ENCODE measurements at regions not wholly inside any gene's neighbourhood (a gene's known extent, or its start where the extent isn't known, plus 50 kb on each side); places are given as distances from the start of the nearest gene placed in this dataset.

DNA sequence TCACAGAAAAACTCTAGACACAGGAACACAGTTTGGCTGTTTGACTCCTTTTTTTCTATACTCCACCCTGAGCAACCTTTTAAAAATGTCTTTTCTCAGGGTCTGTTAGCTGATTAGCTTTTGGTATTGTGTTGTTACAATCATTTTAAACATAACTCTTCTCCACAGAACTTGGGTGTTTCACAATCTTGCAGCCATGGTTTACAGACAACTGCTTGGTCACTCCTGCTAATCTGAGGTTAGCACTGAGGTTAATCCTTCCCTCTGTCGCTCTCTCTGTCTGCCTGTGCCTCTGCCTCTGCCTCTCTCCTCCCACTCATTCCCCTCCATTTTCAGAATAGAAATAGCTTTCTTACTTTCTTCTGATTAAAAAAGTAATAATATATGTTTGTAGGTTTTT, 62.4 kb upstream of the ZBED5 start:
- TF ChIP-seq GATA2 (IDR thresholded peaks at IDR 0.05; ENCODE audit: low read depth, low read length) (no peak), GATA3 (IDR thresholded peaks at IDR 0.05; ENCODE audit: low read depth, low read length) (no peak)

Data from SH-SY5Y (cell line).